Erythroblast (primary cell): ENCODE measurements at regions not wholly inside any gene's neighbourhood (a gene's known extent, or its start where the extent isn't known, plus 50 kb on each side); places are given as distances from the start of the nearest gene placed in this dataset.

Source experiments
- DNase-seq, 2 experiments: peaks; one replicate each; lab custom pipeline; 2025; lab: John Stamatoyannopoulos, UW
- GATA1 ChIP-seq: IDR thresholded peaks from 2 replicates; pipeline ENCODE4 v1.6.1; 2011; ENCODE audit warnings: low read depth, mild to moderate bottlenecking, control low read depth, low read length, moderate library complexity
- POLR2A ChIP-seq: IDR thresholded peaks from 2 replicates; pipeline ENCODE4 v1.6.1; 2011; ENCODE audit warnings: mild to moderate bottlenecking, low read length

DNA sequence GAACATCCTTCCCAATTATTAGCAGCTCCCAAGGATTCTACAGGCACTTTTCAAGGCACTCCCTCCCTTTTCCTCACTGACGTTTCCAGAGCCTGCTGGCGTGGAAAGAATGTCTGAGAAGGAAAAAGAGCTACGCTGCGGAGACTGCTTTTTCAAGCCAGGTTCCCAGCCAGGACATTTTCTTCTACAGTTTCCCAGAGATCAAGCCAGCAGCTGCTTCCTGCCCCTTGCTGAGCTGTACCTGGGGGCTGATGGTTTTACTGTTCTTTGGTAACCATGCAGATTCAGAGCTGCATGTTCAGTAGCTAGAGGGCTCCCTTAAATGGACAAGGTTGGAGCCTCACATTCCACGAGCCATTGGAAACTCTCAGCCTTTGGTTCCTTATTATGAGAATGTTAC lies 133.4 kb downstream of the EVX1 start:
- no peak for TF ChIP-seq POLR2A
- no peak for TF ChIP-seq GATA1
- DNase-seq = no peak

DNA sequence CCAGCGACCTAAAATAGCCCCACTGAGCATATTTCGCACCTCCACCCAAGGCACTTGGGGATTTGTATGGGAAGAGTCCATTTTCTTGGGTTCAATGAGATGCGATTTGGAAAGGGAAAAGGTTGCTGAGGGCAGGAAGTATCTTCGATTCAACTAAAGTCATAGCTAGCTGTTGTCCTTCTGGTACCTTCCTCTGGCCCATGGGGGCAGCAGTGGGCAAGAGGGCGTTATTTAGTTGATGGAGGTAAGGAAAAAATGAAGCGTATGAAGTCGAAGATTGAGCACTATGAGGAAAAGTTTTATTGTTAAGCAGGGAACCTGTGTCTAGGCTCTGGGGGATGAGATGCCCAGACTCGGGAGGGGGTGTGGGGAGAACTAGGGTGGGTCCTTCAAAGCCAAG lies 135.4 kb downstream of the EVX1 start:
- TF ChIP-seq POLR2A = no peak
- no peak for TF ChIP-seq GATA1
- no peak for DNase-seq

DNA sequence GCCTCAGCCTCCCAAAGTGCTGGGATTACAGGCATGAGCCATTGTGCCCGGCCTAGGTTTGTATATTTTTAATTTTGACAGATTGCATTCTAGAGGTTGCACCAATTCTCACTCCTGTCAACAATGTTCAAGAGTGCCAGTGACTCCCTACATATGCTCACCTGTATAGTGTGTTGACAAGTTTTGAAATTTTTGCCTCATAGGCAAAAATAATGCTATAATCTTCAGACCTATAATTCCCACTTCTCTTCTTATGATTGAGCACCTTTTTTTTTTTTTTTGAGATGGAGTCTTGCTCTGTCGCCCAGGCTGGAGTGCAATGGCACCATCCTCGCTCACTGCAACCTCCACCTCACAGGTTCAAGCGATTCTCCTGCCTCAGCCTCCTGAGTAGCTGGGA lies 139.7 kb downstream of the EVX1 start:
- TF ChIP-seq GATA1 (no peak), POLR2A (no peak)
- no peak for DNase-seq

DNA sequence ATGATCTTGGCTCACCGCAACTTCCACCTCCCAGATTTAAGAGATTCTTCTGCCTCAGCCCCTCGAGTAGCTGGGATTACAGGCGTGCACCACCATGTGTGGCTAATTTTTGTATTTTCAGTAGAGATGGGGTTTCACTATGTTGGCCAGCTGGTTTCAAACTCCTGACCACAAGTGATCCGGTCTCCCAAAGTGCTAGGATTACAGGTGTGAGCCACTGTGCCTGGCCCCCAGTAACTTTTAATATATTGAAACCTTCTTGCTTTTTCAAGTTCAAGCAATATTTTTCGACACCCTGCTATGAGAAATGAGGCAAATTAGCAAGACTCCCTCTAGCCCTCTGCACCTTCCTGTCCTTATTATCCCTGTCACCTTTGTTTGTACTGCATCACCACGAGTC lies 144.0 kb downstream of the EVX1 start:
- TF ChIP-seq GATA1 = no peak
- TF ChIP-seq POLR2A = no peak
- no peak for DNase-seq

DNA sequence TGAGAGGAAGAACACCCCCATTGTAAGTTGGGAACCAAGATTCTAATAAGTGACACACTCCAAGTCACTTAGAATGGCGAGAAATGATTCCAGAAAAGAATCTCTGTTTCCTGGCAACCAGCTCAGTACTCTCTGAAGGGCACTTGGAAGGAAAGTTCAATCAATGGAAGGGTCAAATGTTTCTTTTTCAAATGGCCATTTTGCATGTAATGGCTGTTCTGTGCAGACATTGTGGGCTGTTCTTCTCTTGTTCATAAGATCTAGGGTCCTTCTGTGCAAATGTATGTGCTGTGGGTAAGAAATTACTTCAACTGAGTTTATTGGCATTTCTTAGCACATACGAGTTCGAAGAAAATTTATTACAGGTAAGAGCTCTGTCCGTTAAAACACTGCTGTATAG lies 145.3 kb downstream of the EVX1 start:
- DNase-seq = no peak

DNA sequence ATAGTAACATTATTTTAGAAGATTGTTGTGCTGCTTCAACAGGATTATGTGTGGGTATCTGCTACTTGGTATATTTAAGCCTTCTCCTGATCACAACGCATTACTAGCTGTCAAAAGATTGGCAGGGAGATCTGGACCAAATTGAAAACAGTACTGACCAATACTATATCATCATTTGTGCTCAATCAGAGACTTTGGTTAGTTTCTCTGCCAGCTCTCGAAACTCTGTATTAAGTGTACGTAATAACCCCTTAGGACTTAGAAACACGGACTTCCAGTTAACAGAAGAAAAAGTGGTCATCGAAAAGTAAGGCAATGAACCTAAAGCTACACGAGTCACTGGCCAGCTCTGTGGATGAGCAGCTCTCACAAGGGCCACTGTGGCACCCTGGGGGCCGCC lies 146.0 kb downstream of the EVX1 start:
- no peak for DNase-seq
- TF ChIP-seq POLR2A = no peak
- TF ChIP-seq GATA1 = no peak

More for the DNA sequence above, 145.3 kb downstream of the EVX1 start:
- TF ChIP-seq POLR2A (no peak), GATA1 (no peak)

DNA sequence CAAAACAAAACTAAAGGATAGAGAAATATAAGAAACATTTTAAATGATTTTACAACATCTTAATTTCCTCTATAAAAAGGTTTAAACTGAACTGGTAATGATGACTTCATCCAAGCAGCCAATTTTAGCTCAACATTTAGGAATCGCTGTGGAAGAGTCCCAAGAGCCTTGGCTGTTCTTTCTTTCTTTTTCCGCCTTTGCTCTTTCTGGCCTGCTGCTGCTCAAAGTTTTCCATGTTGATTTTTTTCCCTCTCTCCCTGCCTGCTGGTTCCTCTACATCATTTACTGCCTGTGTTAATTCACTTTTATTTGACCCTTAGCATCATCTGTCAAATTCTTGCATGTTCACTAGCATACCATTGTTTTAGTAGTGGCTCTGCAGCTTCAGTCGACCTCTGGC lies 146.9 kb downstream of the EVX1 start:
- DNase-seq = no peak
- TF ChIP-seq POLR2A = no peak
- TF ChIP-seq GATA1 = no peak

DNA sequence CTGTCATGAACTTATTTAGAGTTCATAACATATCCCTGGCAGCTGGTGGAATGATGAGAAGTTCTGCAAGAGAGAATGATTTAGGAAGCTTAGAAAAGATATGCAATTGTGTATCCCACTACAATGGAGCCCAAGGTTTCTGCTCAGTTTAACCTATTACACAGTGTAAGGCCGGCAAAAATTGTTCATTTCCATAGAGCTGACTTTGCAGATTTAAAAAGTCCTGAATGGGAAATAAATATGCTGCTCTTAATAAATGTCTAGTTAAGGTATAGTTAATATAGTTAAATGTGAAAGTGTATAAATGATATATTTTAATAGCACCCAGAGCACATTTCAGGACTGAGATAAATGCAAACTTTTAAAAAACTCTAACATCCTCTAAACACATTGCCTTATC lies 149.9 kb downstream of the EVX1 start:
- TF ChIP-seq GATA1 (no peak), POLR2A (no peak)
- no peak for DNase-seq

DNA sequence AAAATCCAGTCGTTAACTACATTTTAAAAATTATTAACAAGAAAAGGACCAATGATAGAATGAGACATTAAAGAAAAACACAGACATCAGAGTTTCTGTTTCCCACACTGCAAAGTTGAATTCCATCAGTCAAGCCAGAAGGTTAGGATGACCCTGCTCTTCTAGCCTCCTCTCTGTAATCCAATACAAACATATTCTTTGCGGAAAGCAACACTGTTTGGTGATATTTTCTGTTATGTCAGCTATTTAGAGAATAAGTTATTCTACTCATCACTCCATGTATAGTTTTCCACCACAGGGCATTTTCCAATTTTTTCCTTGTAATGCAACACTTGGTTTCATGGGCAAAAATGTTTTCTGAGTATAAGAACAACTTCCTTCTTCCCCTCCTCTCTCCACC lies 152.3 kb downstream of the EVX1 start:
- TF ChIP-seq GATA1 (no peak), POLR2A (no peak)
- DNase-seq = no peak

DNA sequence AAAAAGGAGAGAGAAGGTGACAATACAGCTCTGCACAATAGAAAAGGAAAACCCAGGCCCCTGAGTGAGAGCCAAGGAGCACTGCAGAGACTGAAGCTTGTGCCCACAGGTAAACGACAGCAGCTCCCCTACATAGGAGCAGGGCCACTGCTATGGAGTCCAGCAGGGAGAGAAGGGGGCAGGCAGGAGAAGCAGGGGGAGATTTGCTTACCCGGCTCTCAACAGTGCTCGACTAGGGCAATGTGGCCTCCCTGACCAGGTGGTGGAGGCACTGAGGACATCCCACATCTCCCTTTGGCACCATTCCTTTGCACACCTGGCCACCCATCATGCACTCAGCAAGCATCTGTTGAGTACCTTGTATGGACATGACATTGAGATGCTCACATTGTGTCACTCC lies 153.0 kb downstream of the EVX1 start:
- DNase-seq = no peak
- TF ChIP-seq GATA1 = no peak
- TF ChIP-seq POLR2A = no peak

DNA sequence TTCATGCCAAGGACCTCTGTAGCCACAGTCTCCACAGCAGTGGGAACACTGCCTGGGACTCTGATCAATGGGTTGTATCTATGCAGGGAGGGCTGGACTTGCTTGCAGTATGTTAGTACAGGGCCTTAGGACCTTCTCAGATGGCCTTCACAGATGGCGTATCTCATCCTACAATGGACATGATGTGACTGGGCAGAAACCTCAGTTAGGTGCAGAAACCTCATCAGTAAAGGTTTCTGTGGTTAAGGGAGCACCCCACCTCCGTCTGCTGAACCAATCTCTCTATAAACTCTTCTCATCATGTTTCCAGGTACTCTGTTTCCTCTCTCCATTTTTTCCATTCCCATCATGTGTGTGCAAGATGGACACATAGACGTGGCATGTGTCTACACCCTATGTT lies 154.9 kb downstream of the EVX1 start:
- TF ChIP-seq POLR2A (no peak), GATA1 (no peak)
- no peak for DNase-seq

DNA sequence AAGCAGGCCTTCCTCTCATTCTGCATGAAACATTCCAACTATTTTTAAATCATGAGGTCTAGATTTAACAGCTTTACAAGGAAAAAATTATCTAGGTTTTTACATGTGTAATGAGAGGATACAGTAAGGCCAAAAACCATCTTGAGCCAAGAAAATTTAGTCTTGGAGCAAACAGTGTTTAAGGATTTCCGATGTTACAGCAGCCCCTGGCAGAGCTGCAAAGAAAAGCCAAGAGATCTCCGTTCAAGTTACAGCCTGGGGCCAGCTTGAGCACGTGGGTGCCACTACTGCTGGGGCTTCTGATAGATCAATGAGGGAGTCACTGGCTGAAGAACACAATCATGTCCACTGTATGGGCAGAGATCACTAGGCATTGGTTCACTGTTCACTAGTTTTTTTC lies 156.2 kb downstream of the EVX1 start:
- no peak for TF ChIP-seq POLR2A
- no peak for TF ChIP-seq GATA1
- no peak for DNase-seq

DNA sequence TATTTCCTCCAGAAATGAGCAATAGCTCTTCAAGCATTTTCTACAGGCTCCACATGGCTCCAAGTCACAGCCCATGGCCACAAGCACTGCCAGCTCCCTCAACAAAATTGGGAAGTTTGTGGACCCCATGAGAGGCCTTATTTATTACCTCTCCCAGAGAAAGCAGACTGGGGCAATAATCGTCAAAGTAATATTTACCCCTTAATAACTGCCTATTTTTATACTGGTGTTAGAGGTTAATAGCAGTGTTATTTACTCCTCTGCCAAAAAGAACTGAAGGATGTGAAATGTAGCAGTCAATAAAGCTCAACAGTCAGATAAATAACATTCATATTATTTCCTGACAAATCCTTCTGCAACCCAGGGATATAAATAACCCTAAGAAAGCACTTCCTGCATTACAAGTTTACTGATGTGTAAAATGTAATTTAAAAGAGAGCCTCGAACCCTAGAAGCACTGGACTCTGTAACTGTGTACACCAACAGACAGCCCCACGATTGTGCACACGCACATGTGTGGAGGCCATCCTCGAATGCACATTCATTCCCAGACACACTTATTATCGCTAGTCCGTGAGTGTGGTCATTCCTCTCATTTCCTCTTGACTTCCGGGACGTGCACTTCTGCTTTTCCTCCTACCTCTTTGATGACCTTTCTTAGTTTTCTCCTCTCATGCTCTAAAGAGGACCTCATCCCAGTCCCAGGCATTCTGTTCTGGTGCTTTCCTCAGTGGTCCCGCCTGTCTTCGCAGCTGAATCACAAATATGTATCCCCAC lies 157.4 kb downstream of the EVX1 start:
- TF ChIP-seq POLR2A (no peak), GATA1 (no peak)
- no peak for DNase-seq

DNA sequence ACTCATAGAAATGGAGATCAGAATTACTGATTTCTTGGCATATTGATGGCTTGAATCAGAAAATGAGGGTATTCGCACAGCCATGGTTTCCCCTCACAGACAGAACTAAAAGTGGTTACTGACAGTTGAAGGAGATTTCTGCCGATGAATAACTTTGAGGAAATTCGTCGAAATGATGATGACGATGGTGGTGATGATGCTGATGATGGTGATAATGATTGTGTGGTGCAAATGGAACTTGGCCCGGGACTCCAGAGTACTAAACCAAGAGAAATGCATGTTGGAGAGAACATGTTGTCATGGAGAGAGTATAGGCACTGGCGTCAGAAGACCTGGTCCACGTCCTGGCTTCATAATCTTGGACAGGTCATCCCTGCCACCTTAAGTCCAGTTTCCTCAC lies 163.2 kb downstream of the EVX1 start:
- DNase-seq = no peak
- TF ChIP-seq GATA1 = no peak
- TF ChIP-seq POLR2A = no peak

DNA sequence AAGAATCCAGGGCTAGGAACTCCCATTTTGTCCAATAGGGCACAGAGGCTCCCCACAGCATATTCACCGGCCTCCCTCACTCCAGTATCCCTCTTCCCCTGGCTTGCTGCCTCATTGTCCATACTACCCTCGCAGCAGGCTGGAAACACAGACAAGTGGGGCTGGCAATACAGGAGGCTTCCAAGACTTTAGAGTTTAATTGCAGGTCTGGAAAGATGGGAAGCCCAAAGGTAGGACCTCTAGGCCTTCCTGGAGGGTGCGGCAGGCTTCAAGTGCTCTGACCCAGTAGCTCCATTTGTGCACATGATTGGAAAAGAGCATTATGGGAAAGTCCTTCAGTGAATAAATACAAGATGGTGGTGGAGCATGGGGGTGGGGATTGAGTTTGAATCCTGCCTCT lies 166.7 kb downstream of the EVX1 start:
- no peak for TF ChIP-seq POLR2A
- TF ChIP-seq GATA1 = no peak
- DNase-seq = no peak
